ENCODE measurements at regions not wholly inside any gene's neighbourhood (a gene's known extent, or its start where the extent isn't known, plus 50 kb on each side); places are given as distances from the start of the nearest gene placed in this dataset.

- no peak overlapping the region for H3K4me3 ChIP-seq (ENCODE audit: low read depth, low read length)
- no peak for DNase-seq (ENCODE audit: low read depth)
- TF ChIP-seq CTCF (IDR thresholded peaks at IDR 0.05; ENCODE audit: low read depth, low read length, missing control alignments), result no peak
- in situ Hi-C loops (cut with HindIII; ENCODE audit: low sequenced_read_pairs), result no loop called here
Measured at GRCh38 chr1:50318428-50318827, 104.8 kb downstream of the DMRTA2 start.

- in situ Hi-C loops (cut with HindIII; ENCODE audit: low sequenced_read_pairs), result no loop called here
- H3K4me3 ChIP-seq (ENCODE audit: low read depth, low read length), result no peak overlapping the region
- peak; percentile 32 for DNase-seq (ENCODE audit: low read depth)
- no peak for TF ChIP-seq CTCF (IDR thresholded peaks at IDR 0.05; ENCODE audit: low read depth, low read length, missing control alignments)
Measured at GRCh38 chr1:50308878-50309277, 114.4 kb downstream of the DMRTA2 start.

GRCh38 chr1:50305808-50306207 is 117.4 kb downstream of the DMRTA2 start:
- in situ Hi-C loops (cut with HindIII; ENCODE audit: low sequenced_read_pairs), result no loop called here
- no peak for TF ChIP-seq CTCF (IDR thresholded peaks at IDR 0.05; ENCODE audit: low read depth, low read length, missing control alignments)
- H3K4me3 ChIP-seq (ENCODE audit: low read depth, low read length), result no peak overlapping the region
- no peak for DNase-seq (ENCODE audit: low read depth)

- no peak for TF ChIP-seq CTCF (IDR thresholded peaks at IDR 0.05; ENCODE audit: low read depth, low read length, missing control alignments)
- DNase-seq (ENCODE audit: low read depth), result no peak
- H3K4me3 ChIP-seq (ENCODE audit: low read depth, low read length), result no peak overlapping the region
Measured at GRCh38 chr1:50300297-50300696, 122.9 kb downstream of the DMRTA2 start.

DNA sequence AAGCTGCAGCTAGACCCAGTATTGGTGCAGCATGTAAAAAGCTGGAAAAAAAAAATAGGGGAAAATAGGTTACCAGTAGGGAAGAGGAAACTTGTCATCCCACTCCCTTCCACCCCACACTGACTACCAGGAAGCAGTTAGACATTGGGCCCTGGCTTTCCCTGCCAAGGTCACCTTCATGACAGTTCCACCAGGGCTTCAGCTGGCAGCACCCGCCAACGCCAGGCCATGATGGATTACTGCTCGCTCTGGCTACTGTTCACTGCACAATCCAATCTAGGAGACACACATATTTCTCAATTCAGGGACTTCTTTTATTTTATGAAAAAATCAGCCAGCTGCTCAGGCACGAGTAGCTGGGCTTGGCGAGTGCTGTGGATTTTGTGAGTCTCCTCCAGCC is 127.7 kb downstream of the DMRTA2 start:
- DNase-seq (ENCODE audit: low read depth), result no peak
- TF ChIP-seq CTCF (IDR thresholded peaks at IDR 0.05; ENCODE audit: low read depth, low read length, missing control alignments), result no peak
- in situ Hi-C loops (cut with HindIII; ENCODE audit: low sequenced_read_pairs), result loop anchor here (5.0 kb wide), 1 partner anchor 42 kb away; no protein-coding TSS in a partner anchor
- H3K4me3 ChIP-seq (ENCODE audit: low read depth, low read length), result no peak overlapping the region

More at GRCh38 chr1:50300297-50300696, 122.9 kb downstream of the DMRTA2 start:
- in situ Hi-C loops (cut with HindIII; ENCODE audit: low sequenced_read_pairs), result no loop called here

GRCh38 chr1:50292276-50292675 is 131.0 kb downstream of the DMRTA2 start:
- H3K4me3 ChIP-seq (ENCODE audit: low read depth, low read length), result no peak overlapping the region
- in situ Hi-C loops (cut with HindIII; ENCODE audit: low sequenced_read_pairs), result no loop called here
- DNase-seq (ENCODE audit: low read depth), result no peak
- no peak for TF ChIP-seq CTCF (IDR thresholded peaks at IDR 0.05; ENCODE audit: low read depth, low read length, missing control alignments)

- in situ Hi-C loops (cut with HindIII; ENCODE audit: low sequenced_read_pairs), result no loop called here
- DNase-seq (ENCODE audit: low read depth), result no peak
- H3K4me3 ChIP-seq (ENCODE audit: low read depth, low read length), result no peak overlapping the region
- no peak for TF ChIP-seq CTCF (IDR thresholded peaks at IDR 0.05; ENCODE audit: low read depth, low read length, missing control alignments)
Measured at GRCh38 chr1:50289495-50289894, 133.7 kb downstream of the DMRTA2 start.
